ENCODE measurements at regions not wholly inside any gene's neighbourhood (a gene's known extent, or its start where the extent isn't known, plus 50 kb on each side); places are given as distances from the start of the nearest gene placed in this dataset.
"Not testable (repeated sequence)": the region's sequence is repeated elsewhere in the genome, so short reads cannot be mapped to it uniquely, and the experiment has no call there.

DNA sequence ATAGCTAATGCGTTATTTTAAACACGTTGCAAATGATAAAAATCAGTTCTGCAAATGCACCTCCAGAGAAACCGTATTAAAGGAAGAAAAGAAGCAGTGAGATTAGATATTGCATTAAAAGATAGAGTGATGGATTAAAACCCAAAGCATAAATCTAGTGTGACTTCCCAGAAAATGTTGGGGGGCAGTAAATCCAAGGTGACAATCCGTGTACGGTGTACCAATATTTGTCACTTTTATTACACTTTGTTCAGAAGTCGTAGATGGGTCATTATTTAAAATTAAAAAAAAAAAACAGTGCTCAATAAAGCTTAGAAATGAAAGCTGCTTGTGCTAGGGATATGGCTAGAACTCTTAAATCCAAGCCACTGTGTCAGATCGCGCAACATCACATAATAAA, 106.4 kb downstream of the TMEM130 start:
- no peak overlapping the region for H3K4me3 ChIP-seq (ENCODE audit: low read depth, low read length)
- DNase-seq (ENCODE audit: low read depth), result no peak

DNA sequence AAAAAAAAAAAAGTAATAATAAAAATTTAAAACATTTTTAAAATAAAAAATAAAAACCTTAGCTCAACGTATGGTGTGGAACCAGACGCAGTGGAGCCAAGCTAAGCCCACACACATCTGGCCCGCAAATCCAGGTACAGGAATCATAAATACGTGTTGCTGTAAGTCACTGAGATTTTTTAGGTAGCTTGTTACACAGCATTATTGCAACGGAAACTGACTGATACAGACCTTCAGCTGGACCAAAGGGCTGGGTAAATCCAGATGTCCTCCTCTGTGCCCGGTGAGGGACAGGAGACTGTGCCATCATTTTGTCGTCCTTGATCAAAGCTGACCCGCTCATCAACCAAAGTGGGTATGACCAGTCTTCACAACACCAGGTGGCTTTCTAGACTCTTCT, 104.9 kb downstream of the TMEM130 start:
- H3K4me3 ChIP-seq (ENCODE audit: low read depth, low read length), result no peak overlapping the region
- no peak for DNase-seq (ENCODE audit: low read depth)

DNA sequence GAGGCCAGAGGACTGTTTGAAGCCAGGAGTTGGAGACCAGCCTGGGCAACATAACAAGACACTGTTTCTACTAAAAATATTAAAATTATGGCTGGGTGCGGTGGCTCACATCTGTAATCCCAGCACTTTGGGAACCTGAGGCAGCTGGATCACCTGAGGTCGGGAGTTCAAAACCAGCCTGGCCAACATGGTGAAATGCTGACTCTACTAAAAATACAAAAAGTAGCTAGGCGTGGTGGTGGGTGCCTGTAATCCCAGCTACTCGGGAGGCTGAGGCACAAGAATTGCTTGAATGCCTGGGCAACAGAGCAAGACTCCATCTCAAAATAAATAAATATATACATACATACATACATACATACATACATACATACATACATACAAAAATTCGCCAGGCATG, 99.7 kb downstream of the TMEM130 start:
- not testable (repeated sequence) for H3K4me3 ChIP-seq (ENCODE audit: low read depth, low read length); DNase-seq (ENCODE audit: low read depth)

DNA sequence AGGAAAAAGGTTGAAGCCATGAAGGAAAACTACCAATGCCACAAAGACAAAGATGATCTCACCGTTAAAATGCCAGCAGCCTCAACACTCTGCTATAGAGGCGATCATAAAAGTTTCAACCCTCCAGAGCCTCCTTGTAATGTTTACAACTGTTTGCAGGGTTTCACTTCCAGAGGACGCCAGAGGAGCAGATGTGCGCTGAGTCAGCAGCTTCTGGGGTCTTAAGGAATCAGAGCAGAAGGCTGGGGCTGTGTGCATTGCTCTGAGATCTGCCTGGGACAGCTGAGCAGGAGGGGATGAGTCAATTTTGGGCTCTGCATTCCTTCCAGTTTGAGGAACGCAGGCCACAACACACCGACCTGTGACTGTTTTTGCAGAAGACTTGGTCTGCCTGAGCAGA, 98.3 kb downstream of the TMEM130 start:
- no peak overlapping the region for H3K4me3 ChIP-seq (ENCODE audit: low read depth, low read length)
- DNase-seq (ENCODE audit: low read depth), result peak; percentile 88

DNA sequence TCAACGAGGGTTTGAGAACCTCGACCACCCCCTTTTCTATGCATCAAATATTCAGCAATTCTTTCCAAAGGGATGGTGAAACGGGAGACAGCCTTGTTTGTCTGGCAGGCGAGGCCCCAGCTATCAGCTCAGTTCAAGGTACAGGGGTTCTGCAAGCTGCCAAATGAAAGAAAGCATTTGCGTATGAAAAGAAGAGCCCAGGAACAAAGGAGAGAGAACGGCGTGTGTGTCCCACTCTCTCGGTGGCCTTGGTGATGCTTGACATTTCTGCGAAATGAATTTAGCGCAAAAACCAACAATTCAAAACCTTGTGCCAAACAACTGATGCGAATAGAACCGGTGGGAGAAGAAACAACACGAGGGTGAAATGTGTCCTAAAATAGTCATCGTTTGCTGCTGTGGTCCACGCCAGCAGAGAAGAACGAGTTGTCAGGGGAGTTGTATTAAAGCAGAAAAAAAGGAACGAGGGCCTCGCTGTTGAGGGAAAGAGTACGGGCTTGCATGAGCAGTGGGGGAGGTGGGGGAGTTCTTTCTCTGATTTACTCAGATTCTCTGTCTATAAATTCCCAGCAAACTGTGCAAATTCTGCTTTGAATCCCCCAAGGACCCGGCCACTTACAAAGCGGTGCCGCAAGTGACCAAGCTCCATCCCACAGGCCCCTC, 97.7 kb downstream of the TMEM130 start:
- no peak for DNase-seq (ENCODE audit: low read depth)
- H3K4me3 ChIP-seq (ENCODE audit: low read depth, low read length), result no peak overlapping the region

DNA sequence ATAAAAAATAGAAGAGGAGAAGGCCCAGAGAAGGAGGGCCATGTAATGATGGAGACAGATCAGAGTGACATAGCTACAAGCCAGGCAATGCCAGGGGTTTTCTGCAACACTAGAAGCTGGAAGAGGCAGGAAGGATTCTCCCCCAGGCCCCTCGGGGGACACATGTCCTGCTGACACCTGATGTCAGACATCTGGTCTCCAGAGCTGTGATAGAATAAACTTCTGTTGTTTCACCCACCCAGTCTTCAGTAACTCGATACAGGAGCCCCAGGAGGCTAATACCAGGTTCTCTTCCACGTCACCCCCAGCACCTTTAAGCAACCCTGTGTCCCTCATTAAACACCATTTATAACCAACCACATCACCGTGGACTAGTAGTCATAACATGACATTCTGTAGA, 94.9 kb downstream of the TMEM130 start:
- no peak for DNase-seq (ENCODE audit: low read depth)
- no peak overlapping the region for H3K4me3 ChIP-seq (ENCODE audit: low read depth, low read length)

DNA sequence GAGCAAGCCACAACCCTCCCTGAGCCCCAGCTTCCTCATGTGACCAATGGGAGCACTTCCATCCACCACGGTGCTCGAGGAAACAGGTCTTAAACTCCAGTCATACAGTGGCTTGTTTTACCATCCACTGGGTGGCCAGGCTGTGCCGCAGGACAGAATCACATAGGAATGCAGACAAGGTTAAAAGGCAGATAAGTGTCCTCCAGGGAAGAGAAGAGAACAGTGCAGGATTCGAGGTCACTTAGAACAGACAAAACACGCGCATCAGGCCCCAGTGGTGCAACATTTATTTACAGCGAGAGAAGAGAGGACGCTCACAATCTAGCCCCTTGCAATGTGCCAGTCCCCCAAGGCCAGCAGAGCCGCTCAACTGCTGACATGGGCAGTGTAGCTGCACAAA, 92.8 kb downstream of the TMEM130 start:
- H3K4me3 ChIP-seq (ENCODE audit: low read depth, low read length), result no peak overlapping the region
- no peak for DNase-seq (ENCODE audit: low read depth)

DNA sequence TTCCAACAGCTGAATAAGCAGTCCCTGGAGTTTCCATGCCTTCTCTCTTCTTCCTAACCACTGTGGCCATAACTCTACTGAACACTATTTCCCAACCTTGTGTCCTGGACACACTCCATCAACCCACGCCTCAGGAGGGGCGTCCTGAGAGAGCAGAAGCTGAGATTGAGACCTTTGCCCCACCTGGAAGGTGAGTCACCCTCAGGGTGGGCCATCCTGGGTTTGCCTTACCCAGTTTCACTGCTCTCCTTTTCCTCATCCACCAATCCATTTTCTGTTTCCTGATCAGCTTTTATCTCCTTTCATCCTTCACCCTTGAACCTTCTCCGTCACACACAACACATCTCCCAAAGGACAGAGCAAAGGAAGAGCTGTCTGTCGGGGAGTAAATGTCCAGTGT, 91.4 kb downstream of the TMEM130 start:
- H3K4me3 ChIP-seq (ENCODE audit: low read depth, low read length), result no peak overlapping the region
- no peak for DNase-seq (ENCODE audit: low read depth)

DNA sequence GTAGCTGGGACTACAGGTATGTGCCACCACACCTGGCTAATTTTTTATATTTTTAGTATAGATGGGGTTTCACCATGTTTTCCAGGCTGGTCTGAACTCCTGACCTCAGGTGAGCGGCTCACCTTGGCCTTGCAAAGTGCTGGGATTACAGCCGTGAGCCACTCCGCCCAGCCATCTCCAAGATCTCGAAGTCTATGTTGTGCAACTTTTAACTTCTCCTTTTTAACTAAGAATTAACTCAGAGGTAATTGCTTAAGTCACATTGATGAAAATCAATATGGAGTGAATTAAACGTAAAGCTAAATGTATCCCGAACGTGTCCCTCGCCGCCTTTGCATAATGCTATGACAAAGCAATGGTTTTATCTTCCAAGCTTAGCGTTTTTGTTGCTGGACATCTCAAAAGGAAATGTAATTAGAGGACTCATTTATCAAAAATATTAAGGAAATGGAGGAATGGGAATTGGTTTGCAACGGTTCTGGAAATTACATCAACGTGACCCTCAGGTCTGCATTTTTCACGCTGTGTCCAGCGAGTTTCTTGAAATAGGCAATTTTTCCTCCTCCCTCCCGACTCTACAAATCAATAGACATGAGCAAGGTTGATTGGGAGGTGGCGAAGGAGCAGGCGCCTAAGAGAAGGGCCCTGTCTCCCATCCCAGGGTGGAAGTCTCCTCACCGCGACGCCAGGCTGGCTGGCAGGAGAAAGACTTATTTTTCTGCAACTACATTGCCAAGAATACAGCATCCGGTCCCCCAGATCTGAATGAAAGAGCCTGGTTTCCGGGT, 89.8 kb downstream of the TMEM130 start:
- DNase-seq (ENCODE audit: low read depth), result no peak
- H3K4me3 ChIP-seq (ENCODE audit: low read depth, low read length), result no peak overlapping the region

DNA sequence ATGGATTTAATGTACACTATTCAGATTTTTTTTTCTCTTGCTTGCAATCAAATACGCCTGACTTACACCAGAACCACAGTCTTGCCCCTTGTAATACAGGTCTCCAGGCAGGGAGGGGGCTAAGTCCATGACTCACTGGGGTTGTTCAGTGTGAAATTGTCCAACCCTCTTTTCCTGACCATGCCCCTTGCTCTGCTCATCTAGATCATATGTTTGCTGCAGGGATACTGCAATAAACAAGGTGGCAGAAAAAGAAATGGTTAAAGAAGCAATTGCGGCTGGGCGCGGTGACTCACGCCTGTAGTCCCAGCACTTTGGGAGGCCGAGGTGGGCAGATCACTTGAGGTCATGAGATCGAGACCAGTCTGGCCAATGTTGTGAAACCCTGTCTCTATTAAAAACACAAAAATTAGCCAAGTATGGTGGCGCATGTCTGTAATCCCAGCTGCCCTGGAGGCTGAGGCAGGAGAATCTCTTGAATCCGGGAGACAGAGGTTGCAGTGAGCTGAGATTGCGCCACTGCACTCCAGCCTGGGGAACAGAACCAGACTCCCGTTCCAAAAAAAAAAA, 85.5 kb downstream of the TMEM130 start:
- H3K4me3 ChIP-seq (ENCODE audit: low read depth, low read length), result no peak overlapping the region
- no peak for DNase-seq (ENCODE audit: low read depth)

DNA sequence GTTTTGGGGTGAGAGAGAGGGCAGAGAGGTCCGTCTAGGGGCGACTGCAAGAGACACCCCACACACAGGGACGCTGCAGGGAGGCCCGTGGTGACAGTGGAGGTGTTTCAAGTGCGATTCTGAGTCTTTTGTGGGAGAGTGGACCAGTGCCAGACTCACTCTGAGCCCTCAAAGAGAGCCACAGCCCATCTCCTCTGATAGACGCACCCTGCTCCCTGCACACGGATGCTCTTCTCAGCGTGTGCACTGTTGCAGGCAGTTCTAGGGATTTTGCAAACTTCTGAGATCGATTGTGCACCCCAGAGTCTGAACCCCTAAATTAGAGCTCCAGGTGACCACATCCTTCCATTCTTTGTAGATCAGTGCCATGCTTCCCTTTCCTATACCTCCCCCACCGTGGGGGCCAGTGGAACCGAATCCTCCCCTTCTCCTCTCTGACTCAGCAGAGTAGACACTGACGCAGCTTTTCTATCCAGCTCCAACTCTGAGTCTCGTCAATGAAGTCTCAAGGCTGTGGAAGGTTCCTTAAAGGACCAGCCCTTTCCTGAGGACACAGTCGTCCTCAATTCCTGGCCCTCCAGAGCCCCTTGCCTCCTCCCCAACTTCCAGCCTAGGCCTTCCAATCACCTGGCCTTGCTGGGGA, 83.8 kb downstream of the TMEM130 start:
- DNase-seq (ENCODE audit: low read depth), result no peak
- no peak overlapping the region for H3K4me3 ChIP-seq (ENCODE audit: low read depth, low read length)

DNA sequence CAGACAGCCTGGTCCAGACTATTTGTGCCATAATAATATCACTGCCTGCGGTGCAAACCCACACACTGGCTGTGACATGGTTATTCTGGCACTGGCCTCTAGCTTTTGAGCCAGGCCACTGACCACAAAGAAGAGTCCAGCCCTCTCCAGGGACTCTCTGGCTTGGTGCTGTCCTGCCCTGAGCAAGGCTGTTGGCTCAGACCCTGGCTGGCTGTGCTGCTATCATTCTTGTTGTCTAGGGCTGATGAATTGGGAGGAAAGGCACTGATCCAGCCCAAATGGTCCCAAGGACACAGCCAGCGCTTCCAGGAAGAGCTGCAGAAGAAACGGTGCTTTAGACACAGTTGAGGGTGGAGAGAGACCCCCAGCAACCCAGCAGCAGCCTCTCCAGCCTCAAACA, 80.8 kb downstream of the TMEM130 start:
- no peak for DNase-seq (ENCODE audit: low read depth)
- H3K4me3 ChIP-seq (ENCODE audit: low read depth, low read length), result no peak overlapping the region

DNA sequence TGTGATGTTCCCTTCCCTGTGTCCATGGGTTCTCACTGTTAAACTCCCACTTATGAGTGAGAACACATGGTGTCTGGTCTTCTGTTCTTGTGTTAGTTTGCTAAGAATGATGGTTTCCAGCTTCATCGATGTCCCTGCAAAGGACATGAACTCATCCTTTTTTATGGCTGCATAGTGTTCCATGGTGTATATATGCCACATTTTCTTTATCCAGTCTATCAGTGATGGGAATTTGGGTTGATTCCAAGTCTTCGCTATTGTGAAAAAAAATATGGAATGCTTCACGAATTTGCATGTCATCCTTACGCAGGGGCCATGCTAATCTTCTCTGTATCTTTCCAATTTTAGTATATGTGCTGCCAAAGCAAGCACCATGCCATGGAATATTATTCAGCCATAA, 75.4 kb downstream of the TMEM130 start:
- not testable (repeated sequence) for DNase-seq (ENCODE audit: low read depth); H3K4me3 ChIP-seq (ENCODE audit: low read depth, low read length)

DNA sequence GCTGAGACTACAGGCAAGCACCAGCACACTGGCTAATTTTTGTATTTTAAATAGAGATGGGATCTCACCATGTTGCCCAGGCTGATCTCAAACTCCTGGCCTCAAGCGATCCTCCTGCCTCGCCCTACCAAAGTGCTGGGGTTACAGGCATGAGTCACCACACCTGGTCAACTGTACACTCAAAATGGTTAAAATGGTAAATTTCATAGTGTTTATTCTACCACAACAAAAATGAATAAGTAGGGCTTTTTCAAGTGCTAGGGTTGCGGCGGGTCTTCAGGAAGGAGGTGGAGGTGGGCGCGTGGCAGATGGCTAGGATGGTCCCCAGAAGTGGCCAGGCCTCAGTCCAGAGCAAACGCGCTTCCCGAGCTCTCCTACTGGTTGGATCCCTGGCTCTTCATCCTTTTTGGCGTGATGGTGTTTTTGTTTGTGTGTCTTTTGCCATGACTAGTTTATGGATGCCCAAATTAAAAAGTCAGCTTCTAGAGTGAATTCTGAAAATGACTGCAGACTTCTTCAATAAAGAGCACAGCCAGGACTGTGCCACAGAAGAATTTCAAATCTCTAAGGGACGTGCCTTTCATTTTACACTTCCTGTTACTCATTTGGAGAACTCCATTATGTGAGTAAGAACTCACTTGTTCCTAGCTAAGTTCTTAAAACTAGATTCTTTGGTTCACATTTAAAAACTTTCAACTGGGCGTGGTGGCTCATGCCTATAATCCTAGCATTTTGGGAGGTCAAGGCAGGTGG, 73.9 kb downstream of the TMEM130 start:
- no peak for DNase-seq (ENCODE audit: low read depth)

More for the DNA sequence above, 73.9 kb downstream of the TMEM130 start:
- no peak overlapping the region for H3K4me3 ChIP-seq (ENCODE audit: low read depth, low read length)
